ENCODE measurements at regions not wholly inside any gene's neighbourhood (a gene's known extent, or its start where the extent isn't known, plus 50 kb on each side); places are given as distances from the start of the nearest gene placed in this dataset.
"Not testable (repeated sequence)": the region's sequence is repeated elsewhere in the genome, so short reads cannot be mapped to it uniquely, and the experiment has no call there.

DNA sequence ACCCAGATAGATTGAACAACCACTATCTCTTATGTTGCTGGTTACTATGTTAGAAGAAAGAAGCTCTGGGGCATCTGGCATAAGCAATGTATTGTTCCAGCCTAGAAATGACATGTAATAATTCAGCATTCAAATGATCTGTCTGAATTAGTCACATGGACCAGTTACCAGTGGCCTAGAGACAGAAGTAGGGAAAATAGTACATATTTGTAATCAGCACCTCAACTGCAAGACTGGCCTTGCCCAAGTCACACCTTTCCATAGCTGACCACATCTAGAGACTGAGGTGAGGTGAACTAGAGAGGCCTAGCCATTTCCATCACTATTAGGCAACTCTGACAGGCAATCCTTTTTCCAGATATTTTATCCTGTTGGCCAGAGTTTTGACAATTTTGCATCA lies 315.6 kb upstream of the KCND2 start:
- no peak for DNase-seq (ENCODE audit: low spot score in 2 of 2)
- H3K9me3 ChIP-seq = no peaks in the 10 kb centered on the region
- in situ Hi-C loops (cut with MboI; ENCODE audit: low sequenced_read_pairs) = no loop called here
- H3K4me3 ChIP-seq = no peak overlapping the region
- H3K4me1 ChIP-seq = no peaks in the 10 kb centered on the region
- H3K27me3 ChIP-seq (ENCODE audit: low read depth) = no peaks in the 10 kb centered on the region
- no peaks in the 10 kb centered on the region for H3K36me3 ChIP-seq (replicated peaks)

DNA sequence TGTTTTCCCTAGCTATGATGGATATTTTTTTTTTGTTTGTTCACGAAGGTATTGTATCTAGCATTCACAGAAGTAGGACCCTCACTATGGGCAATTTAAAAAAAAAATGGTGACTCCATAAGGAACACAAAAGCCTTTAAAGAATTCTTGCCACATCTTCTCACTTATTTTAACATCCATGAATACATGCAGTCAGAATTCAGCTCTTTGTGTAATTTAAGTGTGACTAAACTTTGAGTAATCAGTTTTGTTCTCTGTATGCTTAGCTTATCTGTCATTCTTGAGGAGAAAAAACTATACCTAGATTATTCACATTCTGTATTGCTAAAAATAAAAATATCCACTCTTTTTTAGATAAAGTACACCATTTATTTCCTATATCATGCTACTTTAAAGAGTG lies 313.2 kb upstream of the KCND2 start:
- no peak for DNase-seq (ENCODE audit: low spot score in 2 of 2)
- in situ Hi-C loops (cut with MboI; ENCODE audit: low sequenced_read_pairs) = no loop called here
- Histone ChIP-seq H3K9me3 (no peaks in the 10 kb centered on the region), H3K36me3 (replicated peaks) (no peaks in the 10 kb centered on the region), H3K4me1 (no peaks in the 10 kb centered on the region), H3K27me3 (ENCODE audit: low read depth) (no peaks in the 10 kb centered on the region), H3K4me3 (no peak overlapping the region)

DNA sequence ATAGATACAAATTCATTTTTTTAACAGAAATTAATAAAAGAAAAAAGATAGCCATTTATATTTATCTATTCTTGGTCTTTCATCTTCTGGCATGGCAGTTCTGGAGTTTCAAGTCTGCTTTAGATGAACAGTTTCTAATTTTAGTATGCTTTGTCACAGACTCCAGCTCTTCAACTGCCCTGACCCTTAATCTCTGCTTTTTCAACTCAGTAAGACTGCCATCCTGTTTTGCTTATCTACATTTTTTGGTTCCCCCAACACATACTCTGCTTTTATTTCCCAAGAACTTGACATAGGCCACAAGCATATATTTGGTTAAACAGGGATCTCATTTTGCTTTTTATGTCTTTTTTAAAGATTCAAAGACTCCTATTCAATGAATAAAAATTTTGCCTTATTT lies 309.3 kb upstream of the KCND2 start:
- Histone ChIP-seq H3K4me1 (no peaks in the 10 kb centered on the region), H3K4me3 (no peak overlapping the region), H3K27me3 (ENCODE audit: low read depth) (no peaks in the 10 kb centered on the region), H3K9me3 (no peaks in the 10 kb centered on the region), H3K36me3 (replicated peaks) (no peaks in the 10 kb centered on the region)
- DNase-seq (ENCODE audit: low spot score in 2 of 2) = no peak
- in situ Hi-C loops (cut with MboI; ENCODE audit: low sequenced_read_pairs) = no loop called here

DNA sequence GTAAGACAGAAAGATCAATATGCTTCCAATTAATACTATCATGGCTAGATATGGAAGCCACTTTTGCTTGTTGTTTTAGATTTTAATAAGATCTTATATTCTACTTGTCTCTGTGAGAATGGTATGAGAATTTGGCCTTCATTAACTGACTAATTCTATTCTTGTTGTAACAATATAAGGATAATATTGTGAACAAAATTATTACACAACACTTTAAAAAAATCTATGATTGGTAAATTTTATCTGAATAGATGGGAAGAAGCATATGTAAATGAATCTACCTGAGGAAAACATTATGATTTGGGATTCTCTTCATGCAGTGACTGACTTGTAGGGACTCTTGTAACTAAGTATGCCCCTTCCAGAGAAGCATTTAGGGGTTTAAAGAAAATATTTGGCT lies 308.9 kb upstream of the KCND2 start:
- H3K4me3 ChIP-seq = no peak overlapping the region
- no peak for DNase-seq (ENCODE audit: low spot score in 2 of 2)
- H3K27me3 ChIP-seq (ENCODE audit: low read depth) = no peaks in the 10 kb centered on the region
- H3K9me3 ChIP-seq = no peaks in the 10 kb centered on the region
- H3K4me1 ChIP-seq = no peaks in the 10 kb centered on the region; the same call in 1 of the 2 replicates
- in situ Hi-C loops (cut with MboI; ENCODE audit: low sequenced_read_pairs) = no loop called here
- no peaks in the 10 kb centered on the region for H3K36me3 ChIP-seq (replicated peaks)

DNA sequence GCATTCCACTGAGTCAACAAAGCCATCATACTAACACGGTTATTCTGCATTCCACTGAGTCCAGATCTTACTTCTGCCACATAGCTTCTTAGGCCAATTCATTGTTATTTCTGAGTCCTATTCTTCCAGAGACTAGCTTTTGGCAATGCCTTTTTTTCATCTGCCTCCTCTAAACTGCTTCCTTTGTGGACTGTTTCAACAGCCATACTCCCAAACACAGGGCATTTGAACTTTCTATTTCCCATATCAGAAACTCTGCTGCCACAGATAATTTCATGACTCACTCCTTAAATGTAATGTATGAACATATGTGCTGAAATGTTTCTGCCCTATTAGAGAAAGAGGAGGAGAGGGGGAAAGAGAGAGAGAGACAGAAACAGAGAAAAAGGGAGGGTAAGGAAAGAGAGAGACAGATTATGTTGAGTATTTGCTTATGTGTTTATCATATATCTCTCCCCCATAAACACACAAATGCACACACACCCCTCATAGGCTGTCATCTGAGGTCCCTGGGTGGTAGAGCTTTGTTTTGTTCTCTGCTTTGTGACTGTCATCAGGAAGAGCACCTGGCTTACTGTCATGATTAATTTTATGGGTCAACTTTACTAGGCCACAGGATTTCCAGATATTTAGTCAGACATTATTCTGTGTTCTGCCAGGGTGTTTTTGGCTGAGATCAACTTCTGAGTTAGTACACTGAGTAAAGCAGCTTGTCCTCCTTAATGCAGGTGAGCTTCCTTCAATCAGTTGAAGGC lies 308.0 kb upstream of the KCND2 start:
- H3K9me3 ChIP-seq = no peaks in the 10 kb centered on the region
- no peaks in the 10 kb centered on the region; the same call in 1 of the 2 replicates for H3K4me1 ChIP-seq
- no peak overlapping the region for H3K4me3 ChIP-seq
- in situ Hi-C loops (cut with MboI; ENCODE audit: low sequenced_read_pairs) = no loop called here
- H3K36me3 ChIP-seq (replicated peaks) = no peaks in the 10 kb centered on the region
- DNase-seq (ENCODE audit: low spot score in 2 of 2) = no peak
- no peaks in the 10 kb centered on the region for H3K27me3 ChIP-seq (ENCODE audit: low read depth)

DNA sequence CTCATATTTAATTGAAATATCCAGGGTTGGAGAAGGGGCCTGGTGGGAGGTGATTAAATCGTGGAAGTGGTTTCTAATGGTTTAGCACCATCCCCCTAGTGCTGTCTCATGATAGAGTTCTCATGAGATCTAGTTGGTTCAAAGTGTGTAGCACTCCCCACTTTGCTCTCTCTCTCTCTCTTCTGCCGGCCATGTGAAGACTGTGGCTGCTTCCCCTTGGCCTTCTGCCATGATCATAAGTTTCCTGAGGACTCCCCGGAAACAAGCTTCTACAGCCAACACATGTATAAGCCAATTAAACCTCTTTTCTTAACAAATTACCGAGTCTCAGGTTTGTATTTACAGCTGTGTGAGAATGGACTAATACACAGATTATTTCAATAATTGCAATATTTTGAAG lies 305.8 kb upstream of the KCND2 start:
- Histone ChIP-seq H3K4me3 (no peak overlapping the region), H3K9me3 (no peaks in the 10 kb centered on the region), H3K36me3 (replicated peaks) (no peaks in the 10 kb centered on the region), H3K27me3 (ENCODE audit: low read depth) (no peaks in the 10 kb centered on the region), H3K4me1 (no peaks in the 10 kb centered on the region; the same call in 1 of the 2 replicates)
- in situ Hi-C loops (cut with MboI; ENCODE audit: low sequenced_read_pairs) = no loop called here
- DNase-seq (ENCODE audit: low spot score in 2 of 2) = no peak

DNA sequence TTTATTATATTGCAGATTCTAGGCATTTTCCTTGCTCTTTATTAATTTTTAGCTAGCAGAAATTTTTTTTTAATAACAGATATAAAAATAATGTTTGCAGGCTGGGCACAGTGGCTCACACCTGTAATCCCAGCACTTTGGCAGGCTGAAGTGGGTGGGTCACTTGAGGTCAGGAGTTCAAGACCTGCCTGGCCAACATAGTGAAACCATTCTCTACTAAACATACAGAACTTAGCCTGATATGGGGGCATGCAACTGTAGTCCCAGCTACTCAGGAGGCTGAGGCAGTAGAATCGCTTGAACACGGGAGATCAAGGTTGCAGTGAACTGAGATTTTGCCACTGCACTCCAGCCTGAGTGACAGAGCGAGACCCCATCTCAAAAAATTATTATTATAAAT lies 304.6 kb upstream of the KCND2 start:
- H3K4me1 ChIP-seq; H3K36me3 ChIP-seq (replicated peaks); in situ Hi-C loops (cut with MboI; ENCODE audit: low sequenced_read_pairs); H3K27me3 ChIP-seq (ENCODE audit: low read depth); H3K9me3 ChIP-seq; DNase-seq (ENCODE audit: low spot score in 2 of 2); H3K4me3 ChIP-seq: not testable (repeated sequence)

DNA sequence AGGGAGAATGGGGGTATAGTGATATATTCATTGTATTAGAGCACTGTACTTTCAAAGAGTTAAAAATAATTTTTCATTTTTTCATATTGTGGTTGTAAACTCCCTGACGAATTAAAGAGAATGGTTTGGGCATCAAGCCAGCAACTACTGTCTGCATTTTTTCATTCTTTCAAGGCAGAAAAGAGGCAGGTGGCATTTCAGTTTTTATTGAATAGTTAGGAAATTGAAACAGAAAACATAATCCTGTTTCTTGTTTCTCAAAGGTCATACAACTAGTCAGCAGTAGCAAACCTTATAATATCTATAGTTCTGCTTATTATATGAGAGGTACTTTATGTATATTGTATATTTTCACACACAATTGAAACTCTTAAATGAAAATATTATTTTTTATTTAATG lies 303.9 kb upstream of the KCND2 start:
- Histone ChIP-seq H3K4me3 (no peak overlapping the region), H3K4me1 (no peaks in the 10 kb centered on the region; the same call in 1 of the 2 replicates), H3K9me3 (no peaks in the 10 kb centered on the region), H3K27me3 (ENCODE audit: low read depth) (no peaks in the 10 kb centered on the region), H3K36me3 (replicated peaks) (no peaks in the 10 kb centered on the region)
- in situ Hi-C loops (cut with MboI; ENCODE audit: low sequenced_read_pairs) = no loop called here
- DNase-seq (ENCODE audit: low spot score in 2 of 2) = peak in 1 of 2 experiments; percentile 21

DNA sequence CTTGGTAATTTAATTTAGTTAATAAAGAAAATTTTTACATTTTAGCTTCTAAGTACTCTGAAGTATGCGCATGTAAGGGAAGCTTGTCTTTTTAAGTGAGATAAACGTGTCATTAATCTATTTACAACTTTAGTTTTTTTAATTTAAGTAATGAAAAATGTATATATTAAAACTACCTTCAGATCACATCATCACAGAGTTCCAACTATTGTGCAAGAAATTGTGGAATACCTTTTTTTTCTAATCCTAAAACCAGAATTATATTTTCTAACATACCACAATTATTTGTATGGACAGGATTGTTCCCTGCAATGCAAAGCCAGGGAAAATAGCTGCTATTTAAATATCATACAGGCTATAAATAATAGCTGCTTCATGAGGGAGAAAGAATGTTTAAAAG lies 303.2 kb upstream of the KCND2 start:
- in situ Hi-C loops (cut with MboI; ENCODE audit: low sequenced_read_pairs) = no loop called here
- no peaks in the 10 kb centered on the region for H3K9me3 ChIP-seq
- DNase-seq (ENCODE audit: low spot score in 2 of 2) = no peak
- H3K4me3 ChIP-seq = no peak overlapping the region
- no peaks in the 10 kb centered on the region for H3K27me3 ChIP-seq (ENCODE audit: low read depth)
- H3K36me3 ChIP-seq (replicated peaks) = no peaks in the 10 kb centered on the region
- no peaks in the 10 kb centered on the region; the same call in 1 of the 2 replicates for H3K4me1 ChIP-seq

DNA sequence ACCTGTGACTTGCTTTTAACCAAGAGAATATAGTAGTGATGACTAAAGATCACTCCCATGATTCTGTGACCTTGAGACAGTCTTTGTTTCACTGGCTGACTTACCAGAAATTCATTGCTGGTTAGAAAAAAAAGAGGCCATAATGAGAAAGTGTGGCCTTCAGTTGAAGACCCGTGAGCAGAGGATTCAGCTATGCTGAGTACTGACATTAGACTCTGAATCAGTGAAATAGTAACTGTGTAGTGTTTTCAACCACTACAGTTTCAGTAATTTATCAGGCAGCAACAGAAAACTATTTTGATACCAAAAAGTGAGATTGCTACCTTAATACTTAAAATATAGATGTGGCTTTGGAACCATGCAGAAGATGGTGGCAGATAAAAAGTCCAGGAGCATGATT lies 298.0 kb upstream of the KCND2 start:
- peaks cover 2% of the 10 kb centered on the region; the same call in 1 of the 2 replicates for H3K9me3 ChIP-seq
- H3K27me3 ChIP-seq (ENCODE audit: low read depth) = no peaks in the 10 kb centered on the region
- H3K4me1 ChIP-seq = no peaks in the 10 kb centered on the region
- in situ Hi-C loops (cut with MboI; ENCODE audit: low sequenced_read_pairs) = no loop called here
- no peak for DNase-seq (ENCODE audit: low spot score in 2 of 2)
- no peaks in the 10 kb centered on the region for H3K36me3 ChIP-seq (replicated peaks)
- H3K4me3 ChIP-seq = no peak overlapping the region

DNA sequence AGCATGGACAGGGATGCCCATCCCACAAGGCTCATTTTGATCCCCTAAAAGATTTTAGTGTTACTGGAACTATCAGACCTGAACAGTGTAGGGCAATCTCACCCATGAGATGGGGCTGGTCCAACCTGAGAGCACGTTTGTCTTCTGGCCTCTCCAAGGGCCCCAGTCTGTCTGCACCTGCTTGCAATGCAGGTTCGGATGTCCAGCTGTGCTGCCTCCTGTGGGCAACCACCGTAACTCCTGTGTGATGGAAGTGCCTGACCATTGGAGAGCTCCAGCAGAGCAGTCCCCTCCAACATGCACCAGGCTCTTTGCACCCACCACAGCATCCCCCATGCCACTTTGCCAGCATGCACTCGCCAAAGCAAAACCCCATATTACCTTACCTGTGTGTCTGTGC lies 290.1 kb upstream of the KCND2 start:
- no peak for DNase-seq (ENCODE audit: low spot score in 2 of 2)
- Histone ChIP-seq H3K4me3 (no peak overlapping the region), H3K27me3 (ENCODE audit: low read depth) (no peaks in the 10 kb centered on the region), H3K9me3 (no peaks in the 10 kb centered on the region), H3K4me1 (peaks cover 18% of the 10 kb centered on the region), H3K36me3 (replicated peaks) (no peaks in the 10 kb centered on the region)
- in situ Hi-C loops (cut with MboI; ENCODE audit: low sequenced_read_pairs) = no loop called here

DNA sequence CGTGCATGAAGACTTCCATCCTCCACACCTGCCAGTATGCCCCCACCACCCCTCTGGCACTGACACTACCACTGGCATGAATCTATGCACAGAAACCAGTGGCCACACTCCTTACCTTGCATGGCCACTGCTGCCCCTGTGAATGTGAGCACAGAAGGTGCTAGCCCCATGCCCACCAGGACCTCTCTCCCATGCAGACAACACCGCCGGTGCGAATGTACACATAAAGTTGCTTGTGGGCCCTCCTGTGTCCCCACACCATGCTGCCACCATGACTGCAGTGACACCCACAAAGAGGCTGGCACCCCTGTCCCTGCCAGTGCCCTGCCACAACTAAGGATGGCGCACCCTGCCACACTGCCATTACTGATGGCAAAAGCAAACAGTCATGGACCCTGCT lies 289.5 kb upstream of the KCND2 start:
- Histone ChIP-seq H3K4me1 (peaks cover 22% of the 10 kb centered on the region), H3K27me3 (ENCODE audit: low read depth) (no peaks in the 10 kb centered on the region), H3K36me3 (replicated peaks) (no peaks in the 10 kb centered on the region), H3K9me3 (no peaks in the 10 kb centered on the region), H3K4me3 (no peak overlapping the region)
- in situ Hi-C loops (cut with MboI; ENCODE audit: low sequenced_read_pairs) = no loop called here
- DNase-seq (ENCODE audit: low spot score in 2 of 2) = no peak

DNA sequence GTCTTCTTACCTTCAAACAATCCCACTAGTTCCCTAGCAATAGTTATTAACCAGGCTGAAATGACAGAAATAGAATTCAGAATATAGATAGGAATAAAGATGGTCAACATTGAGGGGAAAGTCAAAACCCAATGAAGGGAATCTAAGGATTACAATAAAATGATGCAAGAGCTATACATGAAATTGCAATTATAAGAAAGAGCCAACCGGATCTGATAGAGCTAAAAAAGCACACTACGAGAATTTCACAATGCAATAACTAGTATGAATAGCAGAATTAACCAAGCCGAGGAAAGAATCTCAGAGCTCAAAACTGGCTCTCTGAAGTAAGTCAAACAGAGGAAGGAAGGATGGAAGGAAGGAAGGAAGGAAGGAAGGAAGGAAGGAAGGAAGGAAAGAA lies 288.7 kb upstream of the KCND2 start:
- H3K4me1 ChIP-seq = peaks cover 30% of the 10 kb centered on the region
- no peaks in the 10 kb centered on the region for H3K27me3 ChIP-seq (ENCODE audit: low read depth)
- in situ Hi-C loops (cut with MboI; ENCODE audit: low sequenced_read_pairs) = no loop called here
- no peak for DNase-seq (ENCODE audit: low spot score in 2 of 2)
- H3K36me3 ChIP-seq (replicated peaks) = no peaks in the 10 kb centered on the region
- no peak overlapping the region for H3K4me3 ChIP-seq
- no peaks in the 10 kb centered on the region for H3K9me3 ChIP-seq

DNA sequence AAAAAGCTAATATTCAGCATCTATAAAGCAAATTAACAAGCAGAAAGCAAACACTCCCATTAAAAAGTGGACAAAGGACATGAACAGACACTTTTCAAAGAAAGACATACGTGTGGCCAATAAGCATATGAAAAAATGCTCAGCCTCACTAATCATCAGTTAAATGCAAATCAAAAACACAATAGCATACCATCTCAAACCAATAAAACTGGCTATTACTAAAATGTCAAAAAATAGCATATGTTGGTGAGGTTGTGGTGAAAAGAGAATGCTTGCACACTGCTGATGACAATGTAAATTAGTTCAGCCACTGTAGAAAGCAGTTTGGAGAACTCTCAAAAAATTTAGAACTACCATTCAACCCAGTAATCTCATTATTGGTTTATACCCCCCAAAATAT lies 284.6 kb upstream of the KCND2 start:
- Histone ChIP-seq H3K4me1 (peaks cover 31% of the 10 kb centered on the region), H3K27me3 (ENCODE audit: low read depth) (no peaks in the 10 kb centered on the region), H3K36me3 (replicated peaks) (no peaks in the 10 kb centered on the region), H3K9me3 (no peaks in the 10 kb centered on the region), H3K4me3 (no peak overlapping the region)
- peak in 1 of 2 experiments; percentile 90 for DNase-seq (ENCODE audit: low spot score in 2 of 2)
- in situ Hi-C loops (cut with MboI; ENCODE audit: low sequenced_read_pairs) = no loop called here

DNA sequence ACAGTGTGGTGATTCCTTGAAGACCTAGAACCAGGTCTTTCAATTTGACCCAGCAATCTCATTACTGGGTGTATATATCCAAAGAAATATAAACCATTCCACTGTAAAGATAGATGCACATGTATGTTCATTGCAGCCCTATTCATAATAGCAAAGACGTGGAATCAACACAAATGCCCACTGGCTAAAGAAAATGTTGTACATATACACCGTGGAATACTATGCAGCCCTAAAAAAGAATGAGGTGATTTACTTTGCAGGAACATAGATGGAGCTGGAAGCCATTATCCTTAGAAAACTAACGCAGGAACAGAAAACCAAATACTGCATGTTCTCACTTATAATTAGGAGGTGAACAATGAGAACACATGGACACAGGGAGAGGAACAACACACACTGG lies 278.0 kb upstream of the KCND2 start:
- H3K4me3 ChIP-seq = no peak overlapping the region
- H3K36me3 ChIP-seq (replicated peaks) = no peaks in the 10 kb centered on the region
- DNase-seq (ENCODE audit: low spot score in 2 of 2) = no peak
- in situ Hi-C loops (cut with MboI; ENCODE audit: low sequenced_read_pairs) = no loop called here
- no peaks in the 10 kb centered on the region for H3K27me3 ChIP-seq (ENCODE audit: low read depth)
- no peaks in the 10 kb centered on the region; the same call in 1 of the 2 replicates for H3K4me1 ChIP-seq
- H3K9me3 ChIP-seq = no peaks in the 10 kb centered on the region
